IPS DF 19.7 (cell line): ENCODE measurements at regions not wholly inside any gene's neighbourhood (a gene's known extent, or its start where the extent isn't known, plus 50 kb on each side); places are given as distances from the start of the nearest gene placed in this dataset.
"Not testable (repeated sequence)": the region's sequence is repeated elsewhere in the genome, so short reads cannot be mapped to it uniquely, and the experiment has no call there.

Experiments used
- DNase-seq: peaks from one replicate; pipeline ENCODE4 v3.0.0-alpha.2; 2013; ENCODE audit warnings: low read depth, low spot score

- DNase-seq = no peak
These were observed 217.5 kb upstream of the SEL1L start for GRCh38 chr14:81751198-81751597.

GRCh38 chr14:81759541-81759940 is 225.9 kb upstream of the SEL1L start:
- no peak for DNase-seq

GRCh38 chr14:81765651-81766275 is 232.1 kb upstream of the SEL1L start:
- no peak for DNase-seq

- no peak for DNase-seq
These were observed 232.8 kb upstream of the SEL1L start for GRCh38 chr14:81766321-81766915.

GRCh38 chr14:81767266-81767995 is 233.8 kb upstream of the SEL1L start:
- no peak for DNase-seq

GRCh38 chr14:81771651-81772275 is 238.1 kb upstream of the SEL1L start:
- no peak for DNase-seq

GRCh38 chr14:81772381-81772780 is 238.7 kb upstream of the SEL1L start:
- no peak for DNase-seq

GRCh38 chr14:81776531-81776930 is 242.9 kb upstream of the SEL1L start:
- no peak for DNase-seq

GRCh38 chr14:81781798-81782197 is 248.1 kb upstream of the SEL1L start:
- DNase-seq = not testable (repeated sequence)

- DNase-seq = no peak
These were observed 250.4 kb upstream of the SEL1L start for GRCh38 chr14:81784084-81784483.

- no peak for DNase-seq
These were observed 263.7 kb upstream of the SEL1L start for GRCh38 chr14:81797315-81797714.

- no peak for DNase-seq
These were observed 268.3 kb upstream of the SEL1L start for GRCh38 chr14:81801921-81802320.

GRCh38 chr14:81802341-81802740 is 268.7 kb upstream of the SEL1L start:
- DNase-seq = no peak

- DNase-seq = no peak
These were observed 272.1 kb upstream of the SEL1L start for GRCh38 chr14:81805785-81806184.

- DNase-seq = no peak
These were observed 278.1 kb upstream of the SEL1L start for GRCh38 chr14:81811705-81812269.

- DNase-seq = no peak
These were observed 284.6 kb upstream of the SEL1L start for GRCh38 chr14:81818271-81818670.

- no peak for DNase-seq
These were observed 285.7 kb upstream of the SEL1L start for GRCh38 chr14:81819344-81819743.

GRCh38 chr14:81819910-81820309 is 286.3 kb upstream of the SEL1L start:
- no peak for DNase-seq

- no peak for DNase-seq
These were observed 292.4 kb upstream of the SEL1L start for GRCh38 chr14:81826081-81826480.

GRCh38 chr14:81829447-81829846 is 295.8 kb upstream of the SEL1L start:
- DNase-seq = no peak

- no peak for DNase-seq
These were observed 297.6 kb upstream of the SEL1L start for GRCh38 chr14:81831128-81831820.

- DNase-seq = no peak
These were observed 300.7 kb upstream of the SEL1L start for GRCh38 chr14:81834308-81834707.
